Naive thymus-derived CD4-positive, alpha-beta T cell (primary cell): ENCODE measurements at regions not wholly inside any gene's neighbourhood (a gene's known extent, or its start where the extent isn't known, plus 50 kb on each side); places are given as distances from the start of the nearest gene placed in this dataset.

ENCODE experiments used
- ATAC-seq: fragments of 150-1000 bp; cut with Tn5 transposase; 2 replicates; pipeline ENCODE4 v1.10.0; 2021; ENCODE audit warnings: mild to moderate bottlenecking, moderate library complexity
- CTCF ChIA-PET: fragments of 350-600 bp; sonication (Branson Sonifier 250); formaldehyde crosslinking; loops from one replicate; lab custom pipeline; 2021; ENCODE audit warnings: antibody characterized with exemption; lab: Charles Lee
- POLR2A ChIA-PET: fragments of 350-600 bp; sonication (Branson Sonifier 250); formaldehyde crosslinking; loops from one replicate; lab custom pipeline; 2021; ENCODE audit warnings: antibody characterized with exemption, inconsistent platforms; lab: Charles Lee
- DNase-seq, 9 donors: peaks; one replicate each; pipeline versions ENCODE4 v3.0.0 to v3.0.0-alpha.2; 2020 to 2022; ENCODE audit warnings: mixed read lengths in 1 of 9
- H3K27ac ChIP-seq: one replicate; pipeline ENCODE4 v1.7.0; 2013; ENCODE audit warnings: mild to moderate bottlenecking, low read depth, low read length, moderate library complexity
- H3K27me3 ChIP-seq, 2 donors: one replicate each; pipeline ENCODE4 v1.7.0; 2013; ENCODE audit warnings: low read length in 2 of 2, mild to moderate bottlenecking in 2 of 2, moderate library complexity in 2 of 2; ENCODE audit not compliant: control insufficient read depth in 2 of 2, insufficient read depth in 2 of 2
- H3K36me3 ChIP-seq, 3 experiments: 1 replicate in 2 of 3; 2 replicates in 1 of 3; pipeline ENCODE4 v1.7.0; 2013; ENCODE audit warnings: low read length in 3 of 3, mild to moderate bottlenecking in 3 of 3, moderate library complexity in 1 of 3; ENCODE audit not compliant: insufficient read depth in 3 of 3, control insufficient read depth in 2 of 3
- H3K4me1 ChIP-seq, 2 donors: one replicate each; pipeline ENCODE4 v1.7.0; 2013; ENCODE audit warnings: low read length in 2 of 2, mild to moderate bottlenecking in 2 of 2, moderate library complexity in 1 of 2; ENCODE audit not compliant: control insufficient read depth in 2 of 2, insufficient read depth in 2 of 2
- H3K4me3 ChIP-seq: 2 replicates; pipeline ENCODE4 v1.7.0; 2013; ENCODE audit warnings: mild to moderate bottlenecking, low read length
- H3K9me3 ChIP-seq, 3 experiments: 1 replicate in 2 of 3; 2 replicates in 1 of 3; pipeline ENCODE4 v1.7.0; 2013; ENCODE audit warnings: low read length in 3 of 3; ENCODE audit not compliant: control insufficient read depth in 2 of 3
- H3K27ac Mint-ChIP-seq, 9 donors: one replicate each; pipeline ENCODE4 v1.8.0; 2020 to 2022; ENCODE audit warnings: mixed read lengths in 9 of 9, mild to moderate bottlenecking in 8 of 9, moderate library complexity in 5 of 9, inconsistent platforms in 2 of 9
- H3K27me3 Mint-ChIP-seq, 5 donors: one replicate each; pipeline ENCODE4 v1.8.0; 2021 to 2022; ENCODE audit warnings: mixed read lengths in 5 of 5, mild to moderate bottlenecking in 1 of 5
- H3K36me3 Mint-ChIP-seq, 5 donors: one replicate each; pipeline ENCODE4 v1.8.0; 2020 to 2022; ENCODE audit warnings: mixed read lengths in 5 of 5, mild to moderate bottlenecking in 3 of 5, inconsistent platforms in 1 of 5
- H3K4me1 Mint-ChIP-seq, 7 donors: one replicate each; pipeline ENCODE4 v1.8.0; 2020 to 2022; ENCODE audit warnings: mixed read lengths in 7 of 7, mild to moderate bottlenecking in 3 of 7, inconsistent platforms in 1 of 7
- H3K4me3 Mint-ChIP-seq, 10 donors: one replicate each; pipeline ENCODE4 v1.8.0; 2020 to 2022; ENCODE audit warnings: mild to moderate bottlenecking in 10 of 10, mixed read lengths in 10 of 10, moderate library complexity in 6 of 10, inconsistent platforms in 2 of 10
- H3K9me3 Mint-ChIP-seq, 11 donors: one replicate each; pipeline ENCODE4 v1.8.0; 2020 to 2022; ENCODE audit warnings: mixed read lengths in 11 of 11, mild to moderate bottlenecking in 4 of 11, inconsistent platforms in 1 of 11, moderate library complexity in 1 of 11
- intact Hi-C, 2 donors: fragments of 100-400 bp; cut with micrococcal nuclease; formaldehyde crosslinking; loops; one replicate each; pipeline ENCODE4 v1.15.1; 2023

GRCh38 chr6:17182961-17183360 is 81.1 kb downstream of the STMND1 start:
- no peaks in the 10 kb centered on the region for H3K36me3 ChIP-seq
- CTCF ChIA-PET: no interaction called here
- Mint-ChIP-seq H3K27me3 (peaks cover 0 to 26% (median 19%) of the 10 kb centered on the region in 5 donors), H3K4me3 (no peak overlapping the region), H3K9me3 (peaks cover 0 to 3% (median 0%) of the 10 kb centered on the region in 11 donors), H3K4me1 (peaks cover 0 to 2% (median 0%) of the 10 kb centered on the region in 7 donors), H3K36me3 (no peaks in the 10 kb centered on the region), H3K27ac (no peak overlapping the region)
- POLR2A ChIA-PET: no interaction called here
- intact Hi-C loops: no loop called here
- ATAC-seq: no peak
- no peaks in the 10 kb centered on the region for H3K9me3 ChIP-seq
- no peaks in the 10 kb centered on the region for H3K27me3 ChIP-seq
- H3K4me1 ChIP-seq: no peaks in the 10 kb centered on the region
- no peak for DNase-seq
- H3K27ac ChIP-seq: no peak overlapping the region
- no peak overlapping the region for H3K4me3 ChIP-seq

- H3K27me3 Mint-ChIP-seq: peaks cover 0 to 41% (median 25%) of the 10 kb centered on the region in 5 donors
- Histone ChIP-seq H3K36me3 (no peaks in the 10 kb centered on the region), H3K9me3 (no peaks in the 10 kb centered on the region), H3K27ac (no peak overlapping the region), H3K4me1 (no peaks in the 10 kb centered on the region), H3K27me3 (no peaks in the 10 kb centered on the region), H3K4me3 (no peak overlapping the region)
- DNase-seq (no peak), ATAC-seq (no peak)
- H3K9me3 Mint-ChIP-seq: peaks cover 0 to 5% (median 2%) of the 10 kb centered on the region in 11 donors
- H3K4me1 Mint-ChIP-seq: peaks cover 0 to 2% (median 0%) of the 10 kb centered on the region in 7 donors
- ChIA-PET POLR2A (no interaction called here), CTCF (no interaction called here)
- H3K36me3 Mint-ChIP-seq: no peaks in the 10 kb centered on the region
- no peak overlapping the region for H3K4me3 Mint-ChIP-seq
- intact Hi-C loops: no loop called here
- H3K27ac Mint-ChIP-seq: no peak overlapping the region
Observed at GRCh38 chr6:17186925-17187324, 85.1 kb downstream of the STMND1 start.

GRCh38 chr6:17193106-17193775 is 87.9 kb upstream of the RBM24 start:
- Histone ChIP-seq H3K36me3 (no peaks in the 10 kb centered on the region), H3K27me3 (no peaks in the 10 kb centered on the region), H3K4me3 (no peak overlapping the region), H3K27ac (no peak overlapping the region), H3K4me1 (no peaks in the 10 kb centered on the region), H3K9me3 (no peaks in the 10 kb centered on the region)
- Mint-ChIP-seq H3K27ac (no peak overlapping the region), H3K36me3 (no peaks in the 10 kb centered on the region), H3K9me3 (peaks cover 0 to 5% (median 2%) of the 10 kb centered on the region in 11 donors), H3K27me3 (peaks cover 0 to 17% (median 14%) of the 10 kb centered on the region in 5 donors), H3K4me3 (no peak overlapping the region), H3K4me1 (no peaks in the 10 kb centered on the region)
- intact Hi-C loops: no loop called here
- ATAC-seq: no peak
- ChIA-PET CTCF (no interaction called here), POLR2A (no interaction called here)
- DNase-seq: no peak

DNA sequence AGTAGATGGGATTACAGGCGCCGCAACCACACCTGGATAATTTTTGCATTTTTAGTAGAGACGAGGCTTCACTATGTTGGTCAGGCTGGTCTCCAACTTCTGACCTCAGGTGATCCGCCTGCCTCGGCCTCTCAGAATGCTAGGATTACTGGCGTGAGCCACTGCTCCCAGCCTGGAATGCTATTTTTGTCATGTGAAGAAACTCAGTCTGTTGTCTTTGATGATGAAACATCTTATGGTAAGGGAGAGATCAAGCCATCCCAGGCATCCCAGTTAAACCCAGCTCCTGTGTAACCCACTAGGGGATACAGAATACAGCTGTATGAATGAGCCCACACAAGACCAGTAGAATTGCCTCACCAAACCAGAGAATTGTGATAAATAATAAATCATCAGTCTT is 83.6 kb upstream of the RBM24 start:
- H3K4me3 ChIP-seq: no peak overlapping the region
- no peaks in the 10 kb centered on the region for H3K9me3 ChIP-seq
- no peaks in the 10 kb centered on the region for H3K27me3 ChIP-seq
- DNase-seq (no peak), ATAC-seq (no peak)
- intact Hi-C loops: no loop called here
- no peak overlapping the region for H3K27ac ChIP-seq
- Mint-ChIP-seq H3K36me3 (peaks cover 0 to 3% (median 0%) of the 10 kb centered on the region in 5 donors), H3K4me3 (no peak overlapping the region), H3K27ac (no peak overlapping the region), H3K27me3 (peaks cover 0 to 22% (median 4%) of the 10 kb centered on the region in 5 donors), H3K4me1 (no peaks in the 10 kb centered on the region), H3K9me3 (peaks cover 0 to 3% (median 0%) of the 10 kb centered on the region in 11 donors)
- ChIA-PET POLR2A (no interaction called here), CTCF (no interaction called here)
- H3K4me1 ChIP-seq: no peaks in the 10 kb centered on the region
- H3K36me3 ChIP-seq: no peaks in the 10 kb centered on the region

DNA sequence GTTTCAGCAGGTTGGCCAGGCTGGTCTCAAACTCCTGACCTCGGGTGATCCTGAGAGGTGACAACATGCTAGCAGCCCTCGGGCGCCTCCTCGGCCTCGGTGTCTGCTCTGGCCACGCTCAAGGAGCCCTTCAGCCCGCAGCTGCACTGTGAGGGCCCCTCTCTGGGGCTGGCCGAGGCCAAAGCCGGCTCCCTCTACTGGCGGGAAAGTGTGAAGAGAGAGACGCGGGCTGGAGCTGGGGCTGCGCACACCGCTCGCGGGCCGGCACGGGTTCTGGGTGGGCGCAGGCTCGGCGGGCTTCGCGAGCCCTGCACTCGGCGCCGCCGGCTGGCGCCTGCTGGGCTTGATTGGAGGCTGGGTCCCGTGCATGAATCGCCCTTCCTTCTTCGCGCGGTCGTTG is 80.8 kb upstream of the RBM24 start:
- Histone ChIP-seq H3K27me3 (no peaks in the 10 kb centered on the region), H3K36me3 (no peaks in the 10 kb centered on the region), H3K9me3 (no peaks in the 10 kb centered on the region), H3K4me3 (no peak overlapping the region), H3K27ac (no peak overlapping the region), H3K4me1 (no peaks in the 10 kb centered on the region)
- ChIA-PET POLR2A (no interaction called here), CTCF (no interaction called here)
- Mint-ChIP-seq H3K4me1 (peaks cover 0 to 2% (median 0%) of the 10 kb centered on the region in 7 donors), H3K9me3 (peaks cover 0 to 6% (median 0%) of the 10 kb centered on the region in 11 donors), H3K27ac (no peak overlapping the region), H3K36me3 (peaks cover 0 to 4% (median 0%) of the 10 kb centered on the region in 5 donors), H3K4me3 (no peak overlapping the region), H3K27me3 (peaks cover 0 to 33% (median 16%) of the 10 kb centered on the region in 5 donors)
- intact Hi-C loops: no loop called here
- ATAC-seq (no peak), DNase-seq (no peak)

GRCh38 chr6:17202526-17202925 is 78.6 kb upstream of the RBM24 start:
- CTCF ChIA-PET: no interaction called here
- intact Hi-C loops: no loop called here
- no peak for DNase-seq
- H3K4me3 Mint-ChIP-seq: no peak overlapping the region
- POLR2A ChIA-PET: no interaction called here
- Histone ChIP-seq H3K4me1 (no peaks in the 10 kb centered on the region), H3K9me3 (no peaks in the 10 kb centered on the region), H3K27me3 (no peaks in the 10 kb centered on the region), H3K27ac (no peak overlapping the region), H3K4me3 (no peak overlapping the region), H3K36me3 (no peaks in the 10 kb centered on the region)
- peaks cover 0 to 4% (median 0%) of the 10 kb centered on the region in 5 donors for H3K36me3 Mint-ChIP-seq
- peaks cover 0 to 8% (median 0%) of the 10 kb centered on the region in 11 donors for H3K9me3 Mint-ChIP-seq
- no peak for ATAC-seq
- H3K4me1 Mint-ChIP-seq: peaks cover 0 to 2% (median 0%) of the 10 kb centered on the region in 7 donors
- H3K27ac Mint-ChIP-seq: no peak overlapping the region
- H3K27me3 Mint-ChIP-seq: peaks cover 0 to 31% (median 16%) of the 10 kb centered on the region in 5 donors

DNA sequence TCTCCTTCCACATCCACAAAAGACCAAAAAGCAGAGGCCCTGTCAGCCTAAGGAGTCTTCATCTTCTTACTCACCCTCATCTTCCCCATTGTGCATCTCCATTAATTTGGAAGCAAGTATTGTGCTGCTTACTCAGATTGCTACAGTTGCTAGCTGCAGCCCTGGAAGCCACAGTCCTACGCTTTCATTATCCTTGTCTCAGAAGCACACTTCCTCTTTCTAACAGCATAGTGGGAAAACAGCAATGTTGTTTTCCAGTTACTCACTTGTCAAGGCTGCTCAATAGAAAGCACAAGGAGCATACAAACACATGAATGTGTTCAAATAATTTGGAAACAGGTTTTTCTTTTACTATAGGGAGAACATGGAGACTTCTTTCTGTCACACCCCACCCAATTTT is 76.6 kb upstream of the RBM24 start:
- no peaks in the 10 kb centered on the region for H3K4me1 ChIP-seq
- peaks cover 0 to 25% (median 16%) of the 10 kb centered on the region in 5 donors for H3K27me3 Mint-ChIP-seq
- ChIA-PET POLR2A (no interaction called here), CTCF (no interaction called here)
- H3K27ac Mint-ChIP-seq: no peak overlapping the region
- H3K36me3 ChIP-seq: no peaks in the 10 kb centered on the region
- no peaks in the 10 kb centered on the region for H3K27me3 ChIP-seq
- peaks cover 0 to 2% (median 0%) of the 10 kb centered on the region in 7 donors for H3K4me1 Mint-ChIP-seq
- intact Hi-C loops: no loop called here
- peaks cover 0 to 8% (median 0%) of the 10 kb centered on the region in 11 donors for H3K9me3 Mint-ChIP-seq
- DNase-seq (no peak), ATAC-seq (no peak)
- H3K36me3 Mint-ChIP-seq: peaks cover 0 to 4% (median 0%) of the 10 kb centered on the region in 5 donors
- no peak overlapping the region for H3K4me3 ChIP-seq
- no peak overlapping the region for H3K27ac ChIP-seq
- H3K9me3 ChIP-seq: no peaks in the 10 kb centered on the region
- H3K4me3 Mint-ChIP-seq: no peak overlapping the region
